ENCODE measurements at regions not wholly inside any gene's neighbourhood (a gene's known extent, or its start where the extent isn't known, plus 50 kb on each side); places are given as distances from the start of the nearest gene placed in this dataset.
A peak's percentile ranks its signal among the peaks of the same experiment; 100 is the strongest.

DNA sequence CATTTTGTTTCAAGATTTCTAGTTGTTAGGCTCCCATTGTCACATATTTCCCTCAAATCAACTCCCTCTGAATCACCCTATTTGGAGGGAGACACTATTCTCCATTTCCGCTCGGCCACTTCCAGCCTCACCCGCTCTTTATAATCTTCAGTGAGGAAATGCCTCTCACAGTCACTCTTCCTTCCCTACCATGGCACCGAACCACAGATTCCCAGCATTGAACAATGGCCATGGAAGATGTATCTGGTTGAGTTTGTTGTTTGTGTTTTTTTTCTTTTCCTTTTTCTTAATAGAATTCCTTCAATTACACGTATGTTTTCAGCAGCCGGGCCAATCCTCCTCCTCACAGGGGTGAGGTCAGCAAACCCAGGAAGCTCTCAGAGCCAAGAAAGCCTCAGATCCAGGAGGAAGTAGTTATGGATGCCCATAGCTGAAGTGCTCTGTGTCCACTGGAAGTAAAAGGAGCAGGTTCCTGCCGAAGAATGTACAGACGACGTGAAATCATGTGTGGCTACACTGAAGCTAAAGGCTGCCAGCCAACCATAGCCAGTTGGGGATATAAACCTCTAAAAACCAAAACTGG, 472.1 kb downstream of the FOXO1 start:
- 68% methylated on average over 9 of the region's 9 CpGs for WGBS, 2 donors
- Histone ChIP-seq H3K4me1 (peaks cover 13 to 20% (median 16%) of the 10 kb centered on the region in 3 donors), H3K9me3 (no peaks in the 10 kb centered on the region), H3K4me3 (no peak overlapping the region), H3K27ac (peak overlapping the region in 1 of 4 donors; percentile 31), H3K36me3 (no peaks in the 10 kb centered on the region), H3K27me3 (no peaks in the 10 kb centered on the region)
- TF ChIP-seq CTCF (IDR thresholded peaks at IDR 0.05): no peak
- FAIRE-seq (no peak), DNase-seq (no peak), ATAC-seq (no peak)
- intact Hi-C loops (cut with DNase I): no loop called here

DNA sequence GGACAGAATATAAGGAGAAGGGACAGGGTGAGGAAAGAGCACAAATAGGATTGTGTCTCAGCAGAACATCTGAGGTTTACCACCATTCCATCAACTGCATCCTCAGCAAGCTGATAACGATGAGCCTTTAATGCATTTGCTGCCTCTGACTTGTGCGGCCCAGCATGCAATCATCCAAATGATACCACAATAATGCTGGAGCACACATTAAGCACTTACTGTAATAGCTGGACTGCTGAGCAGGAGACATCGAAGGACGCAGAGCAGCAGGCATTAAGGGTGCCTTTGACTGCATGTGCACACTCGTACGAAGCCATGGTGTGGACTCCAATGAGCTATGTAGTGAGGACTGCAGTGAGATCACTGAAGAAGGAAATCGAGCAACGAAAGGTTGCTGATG, 469.4 kb downstream of the FOXO1 start:
- ATAC-seq (no peak), DNase-seq (no peak), FAIRE-seq (no peak)
- WGBS, 2 donors: 92 to 93% methylated on average over 8 of the region's 8 CpGs
- Histone ChIP-seq H3K36me3 (no peaks in the 10 kb centered on the region), H3K4me1 (peaks cover under 1 to 2% (median 1%) of the 10 kb centered on the region in 3 donors), H3K9me3 (no peaks in the 10 kb centered on the region), H3K27ac (no peak overlapping the region), H3K4me3 (no peak overlapping the region), H3K27me3 (no peaks in the 10 kb centered on the region)
- no peak for TF ChIP-seq CTCF (IDR thresholded peaks at IDR 0.05)
- intact Hi-C loops (cut with DNase I): no loop called here

- FAIRE-seq (no peak), ATAC-seq (no peak), DNase-seq (no peak)
- H3K4me3 ChIP-seq: no peak overlapping the region
- H3K9me3 ChIP-seq: no peaks in the 10 kb centered on the region
- no peaks in the 10 kb centered on the region for H3K36me3 ChIP-seq
- H3K27ac ChIP-seq: no peak overlapping the region
- intact Hi-C loops (cut with DNase I): no loop called here
- no peak for TF ChIP-seq CTCF (IDR thresholded peaks at IDR 0.05)
- H3K27me3 ChIP-seq: no peaks in the 10 kb centered on the region
- WGBS, 2 donors: 67 to 70% methylated on average over 4 of the region's 4 CpGs
- no peaks in the 10 kb centered on the region for H3K4me1 ChIP-seq
These were observed 468.4 kb downstream of the FOXO1 start for GRCh38 chr13:40197936-40198595.

- intact Hi-C loops (cut with DNase I): no loop called here
- ATAC-seq (no peak), FAIRE-seq (no peak), DNase-seq (no peak)
- no peak overlapping the region for H3K27ac ChIP-seq
- no peaks in the 10 kb centered on the region for H3K27me3 ChIP-seq
- no peaks in the 10 kb centered on the region for H3K4me1 ChIP-seq
- no peak overlapping the region for H3K4me3 ChIP-seq
- 84 to 92% methylated on average over 2 of the region's 2 CpGs for WGBS, 2 donors
- no peaks in the 10 kb centered on the region for H3K9me3 ChIP-seq
- TF ChIP-seq CTCF (IDR thresholded peaks at IDR 0.05): no peak
- H3K36me3 ChIP-seq: no peaks in the 10 kb centered on the region
These were observed 466.0 kb downstream of the FOXO1 start for GRCh38 chr13:40200273-40200978.

DNA sequence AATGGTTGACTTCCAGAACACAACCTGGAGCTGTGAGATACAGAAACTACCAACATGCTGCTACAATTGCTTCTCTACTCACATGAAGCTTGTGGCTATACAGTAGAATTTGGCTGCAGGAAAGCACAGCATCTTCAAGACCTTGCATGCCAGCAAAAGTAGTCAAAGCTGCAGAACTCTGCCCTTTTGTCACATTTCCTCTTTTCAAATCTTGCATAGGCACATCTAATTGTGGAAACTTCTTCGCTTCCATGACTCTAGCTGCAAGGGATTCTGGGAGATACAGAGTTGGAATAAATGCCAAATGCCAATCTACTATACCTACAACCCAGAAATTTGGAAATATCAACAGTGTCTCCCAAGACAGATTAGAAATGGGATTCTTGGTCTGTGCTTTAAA, 462.2 kb downstream of the FOXO1 start:
- Histone ChIP-seq H3K27me3 (no peaks in the 10 kb centered on the region), H3K9me3 (no peaks in the 10 kb centered on the region), H3K36me3 (no peaks in the 10 kb centered on the region), H3K4me1 (peaks cover 0 to 16% (median 0%) of the 10 kb centered on the region in 3 donors), H3K27ac (no peak overlapping the region), H3K4me3 (no peak overlapping the region)
- intact Hi-C loops (cut with DNase I): no loop called here
- WGBS, 2 donors: 95 to 97% methylated on average over 1 of the region's 1 CpG
- TF ChIP-seq CTCF (IDR thresholded peaks at IDR 0.05): no peak
- ATAC-seq (no peak), DNase-seq (no peak), FAIRE-seq (no peak)

Measured in pancreas (tissue), 10 donors.